GM06990 (cell line): ENCODE measurements at regions not wholly inside any gene's neighbourhood (a gene's known extent, or its start where the extent isn't known, plus 50 kb on each side); places are given as distances from the start of the nearest gene placed in this dataset.

ENCODE experiments used
- DNase-seq: peaks from one replicate; pipeline ENCODE4 v3.0.0-alpha.2; 2011; ENCODE audit not compliant: insufficient read length; ENCODE audit errors: extremely low read depth
- H3K27me3 ChIP-seq: replicated peaks from 2 replicates; pipeline ENCODE4 v1.6.0; 2011; ENCODE audit warnings: low read length; ENCODE audit not compliant: control insufficient read depth, insufficient read depth
- H3K36me3 ChIP-seq: 2 replicates; pipeline ENCODE4 v1.5.1; 2011; ENCODE audit warnings: low read length; ENCODE audit not compliant: control insufficient read depth, insufficient read depth
- H3K4me3 ChIP-seq: replicated peaks from 2 replicates; pipeline ENCODE4 v1.5.1; 2011; ENCODE audit warnings: low read depth, mild to moderate bottlenecking, control low read depth, low read length
- TF ChIP-seq, protein P1 (sequence below): IDR thresholded peaks from 2 replicates; pipeline ENCODE4 v1.5.1; 2011; ENCODE audit warnings: low read length, control low read depth, mild to moderate bottlenecking, inconsistent platforms; ENCODE audit not compliant: insufficient read depth, poor library complexity, severe bottlenecking

DNA sequence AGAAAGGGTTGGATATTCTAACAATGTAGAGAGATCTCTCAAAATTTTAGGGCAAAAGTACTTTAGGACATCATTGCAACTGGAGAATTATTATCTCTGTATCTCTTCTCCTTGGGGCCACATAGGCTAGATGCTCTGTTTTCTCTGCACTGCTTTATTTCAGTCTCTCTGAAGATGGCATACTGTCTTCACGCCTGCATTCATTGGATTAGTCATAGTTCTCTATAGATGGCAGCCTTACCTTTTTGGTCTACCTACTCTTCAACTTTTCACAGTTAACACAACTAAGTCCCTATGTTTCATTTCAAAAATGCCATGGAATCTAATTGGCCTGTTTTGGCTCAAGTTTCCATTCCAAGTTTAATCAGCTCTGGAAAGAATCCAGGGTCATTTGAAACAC is 1623.3 kb upstream of the B3GALT2 start:
- TF ChIP-seq, protein P1, sequence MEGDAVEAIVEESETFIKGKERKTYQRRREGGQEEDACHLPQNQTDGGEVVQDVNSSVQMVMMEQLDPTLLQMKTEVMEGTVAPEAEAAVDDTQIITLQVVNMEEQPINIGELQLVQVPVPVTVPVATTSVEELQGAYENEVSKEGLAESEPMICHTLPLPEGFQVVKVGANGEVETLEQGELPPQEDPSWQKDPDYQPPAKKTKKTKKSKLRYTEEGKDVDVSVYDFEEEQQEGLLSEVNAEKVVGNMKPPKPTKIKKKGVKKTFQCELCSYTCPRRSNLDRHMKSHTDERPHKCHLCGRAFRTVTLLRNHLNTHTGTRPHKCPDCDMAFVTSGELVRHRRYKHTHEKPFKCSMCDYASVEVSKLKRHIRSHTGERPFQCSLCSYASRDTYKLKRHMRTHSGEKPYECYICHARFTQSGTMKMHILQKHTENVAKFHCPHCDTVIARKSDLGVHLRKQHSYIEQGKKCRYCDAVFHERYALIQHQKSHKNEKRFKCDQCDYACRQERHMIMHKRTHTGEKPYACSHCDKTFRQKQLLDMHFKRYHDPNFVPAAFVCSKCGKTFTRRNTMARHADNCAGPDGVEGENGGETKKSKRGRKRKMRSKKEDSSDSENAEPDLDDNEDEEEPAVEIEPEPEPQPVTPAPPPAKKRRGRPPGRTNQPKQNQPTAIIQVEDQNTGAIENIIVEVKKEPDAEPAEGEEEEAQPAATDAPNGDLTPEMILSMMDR, result peak; percentile 22
- no peak for DNase-seq
- Histone ChIP-seq H3K27me3 (no peaks in the 10 kb centered on the region), H3K36me3 (no peaks in the 10 kb centered on the region), H3K4me3 (no peak overlapping the region)

DNA sequence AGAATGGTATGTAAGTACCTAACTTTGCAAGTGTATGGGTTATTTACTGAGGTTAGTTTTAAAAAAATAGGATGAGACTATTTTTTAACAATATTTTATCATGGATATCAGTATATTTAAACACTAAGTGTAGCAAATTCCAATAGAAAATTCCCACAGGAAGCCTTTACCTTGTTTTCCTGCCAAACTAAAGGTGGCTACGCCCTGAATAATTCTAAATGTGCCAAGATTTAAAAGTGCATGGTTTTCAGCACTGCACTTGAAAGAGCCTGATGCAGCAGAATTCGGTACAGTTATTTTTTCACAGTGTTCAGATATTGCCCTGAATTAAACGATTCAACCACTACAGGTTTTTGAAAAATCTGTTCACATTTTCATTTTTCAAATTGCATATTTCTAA is 1622.8 kb upstream of the B3GALT2 start:
- H3K4me3 ChIP-seq, result no peak overlapping the region
- H3K27me3 ChIP-seq, result no peaks in the 10 kb centered on the region
- TF ChIP-seq, protein P1, result no peak
- DNase-seq, result no peak
- no peaks in the 10 kb centered on the region for H3K36me3 ChIP-seq

DNA sequence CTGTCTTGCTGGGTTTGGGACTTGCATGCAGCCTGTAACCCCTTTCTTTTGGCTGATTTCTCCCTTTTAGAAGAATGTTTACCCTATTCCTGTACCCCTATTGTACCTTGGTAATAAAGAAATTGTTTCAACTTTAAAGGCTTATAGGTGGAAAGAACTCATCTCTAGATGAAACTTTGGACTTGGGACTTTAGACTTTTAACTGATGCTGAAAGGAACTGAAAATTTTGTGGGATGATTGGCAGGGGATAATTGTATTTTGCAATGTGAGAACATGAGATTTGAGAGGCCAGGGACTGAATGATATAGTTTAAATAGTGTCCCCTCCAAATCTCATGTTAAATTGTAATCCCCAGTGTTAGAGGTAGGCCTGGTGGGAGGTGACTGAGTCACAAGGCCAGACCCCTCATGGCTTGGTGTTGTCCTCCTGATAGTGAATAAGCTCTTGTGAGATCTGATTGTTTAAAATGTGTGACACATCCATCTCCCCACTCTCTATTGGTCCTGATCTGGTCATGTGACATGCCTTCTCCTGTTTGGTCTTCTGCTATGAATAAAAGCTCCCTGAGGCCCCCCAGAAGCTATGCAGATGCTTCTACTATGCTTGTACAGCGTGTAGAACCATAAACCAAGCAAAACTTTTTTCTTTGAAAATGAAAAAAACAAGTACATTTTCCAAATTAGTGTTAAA is 1621.3 kb upstream of the B3GALT2 start:
- Histone ChIP-seq H3K27me3 (no peaks in the 10 kb centered on the region), H3K36me3 (no peaks in the 10 kb centered on the region), H3K4me3 (no peak overlapping the region)
- TF ChIP-seq, protein P1, result no peak
- no peak for DNase-seq

DNA sequence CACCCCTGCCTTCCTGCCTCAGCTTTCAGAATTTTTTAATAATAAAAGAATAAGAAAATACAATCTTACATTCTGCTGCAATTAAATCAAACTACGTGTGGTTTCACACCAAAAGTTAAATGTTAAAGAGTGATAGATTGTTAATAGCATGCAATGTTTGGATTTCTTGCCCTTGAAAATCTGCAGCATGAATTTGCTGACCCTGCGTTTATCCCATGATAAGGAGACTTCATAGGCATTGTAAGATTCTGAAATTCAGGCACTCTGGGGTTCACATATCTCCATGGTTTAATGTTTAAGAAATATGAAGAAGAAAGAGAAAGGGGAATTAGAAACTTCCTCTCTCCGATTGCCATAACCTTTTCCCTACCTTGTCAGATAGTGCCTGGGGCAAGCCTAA is 1616.2 kb upstream of the B3GALT2 start:
- Histone ChIP-seq H3K36me3 (no peaks in the 10 kb centered on the region), H3K27me3 (no peaks in the 10 kb centered on the region), H3K4me3 (no peak overlapping the region)
- no peak for DNase-seq
- TF ChIP-seq, protein P1, result no peak

DNA sequence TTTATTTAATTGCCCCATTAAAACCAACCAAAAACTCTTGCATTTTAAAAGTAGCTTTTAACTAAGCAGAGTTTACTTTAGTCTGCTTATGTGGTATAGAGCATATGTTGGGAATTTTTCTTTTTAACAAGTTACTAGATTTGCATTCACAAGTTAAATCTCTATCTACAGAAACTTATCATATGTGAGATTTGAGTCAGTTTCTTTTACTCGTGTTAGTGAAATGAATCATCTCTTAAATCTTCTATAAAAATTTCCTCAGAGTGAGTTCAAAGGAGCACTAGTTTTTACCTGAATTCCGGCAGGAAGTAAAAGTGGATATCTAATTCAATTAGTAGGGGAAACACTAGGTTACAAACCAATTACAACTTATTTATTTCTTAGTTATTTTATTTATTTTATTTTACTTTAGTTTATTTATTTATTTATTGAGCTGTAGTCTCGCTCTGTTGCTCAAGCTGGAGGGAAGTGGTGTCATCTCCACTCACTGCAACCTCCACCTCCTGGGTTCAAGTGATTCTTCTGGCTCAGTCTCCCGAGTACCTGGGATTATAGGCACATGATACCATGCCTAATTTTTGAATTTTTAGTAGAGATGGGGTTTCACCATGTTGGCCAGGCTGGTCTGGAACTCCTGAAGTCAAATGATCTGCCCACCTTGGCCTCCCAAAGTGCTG is 1609.6 kb upstream of the B3GALT2 start:
- no peaks in the 10 kb centered on the region for H3K36me3 ChIP-seq
- no peak overlapping the region for H3K4me3 ChIP-seq
- TF ChIP-seq, protein P1, result no peak
- DNase-seq, result no peak
- H3K27me3 ChIP-seq, result no peaks in the 10 kb centered on the region
